Kidney (tissue), 13 donors: ENCODE measurements at regions not wholly inside any gene's neighbourhood (a gene's known extent, or its start where the extent isn't known, plus 50 kb on each side); places are given as distances from the start of the nearest gene placed in this dataset.

Experiments used
- DNase-seq, 5 donors: peaks; one replicate each; pipeline ENCODE4 v3.0.0-alpha.2; 2013 to 2020
- FAIRE-seq: peaks from 2 replicates; lab custom pipeline; 2012; peaks lifted over from hg19 to GRCh38; lab: Jason Lieb, UNC
- H3K27ac ChIP-seq, 2 donors: one replicate each; pipeline ENCODE4 v1.7.0; 2013; ENCODE audit warnings: low read depth in 2 of 2, low read length in 2 of 2, inconsistent platforms in 1 of 2
- H3K27me3 ChIP-seq: one replicate; pipeline ENCODE4 v1.7.1; 2013; ENCODE audit warnings: low read length, inconsistent platforms; ENCODE audit not compliant: control insufficient read depth, insufficient read depth
- H3K36me3 ChIP-seq, 3 donors: one replicate each; pipeline versions ENCODE4 v1.7.0 to v1.7.1; 2013; ENCODE audit warnings: low read length in 3 of 3, control low read depth in 1 of 3, inconsistent platforms in 1 of 3; ENCODE audit not compliant: insufficient read depth in 3 of 3, control insufficient read depth in 2 of 3
- H3K4me1 ChIP-seq, 3 donors: one replicate each; pipeline versions ENCODE4 v1.7.0 to v1.7.1; 2013; ENCODE audit warnings: low read length in 3 of 3, inconsistent platforms in 1 of 3, low read depth in 1 of 3; ENCODE audit not compliant: control insufficient read depth in 2 of 3, insufficient read depth in 2 of 3
- H3K4me3 ChIP-seq, 3 donors: one replicate each; pipeline versions ENCODE4 v1.7.0 to v1.8.1; 2013; ENCODE audit warnings: low read length in 3 of 3, control low read depth in 1 of 3, inconsistent platforms in 1 of 3
- H3K9ac ChIP-seq, 3 donors: one replicate each; pipeline versions ENCODE4 v1.7.0 to v1.7.1; 2013; ENCODE audit warnings: low read length in 3 of 3, control low read depth in 1 of 3, inconsistent platforms in 1 of 3
- H3K9me3 ChIP-seq, 3 donors: one replicate each; pipeline versions ENCODE4 v1.7.0 to v1.7.1; 2013; ENCODE audit warnings: low read length in 3 of 3, control low read depth in 1 of 3, inconsistent platforms in 1 of 3; ENCODE audit not compliant: control insufficient read depth in 2 of 3, insufficient read depth in 1 of 3
- CTCF ChIP-seq: IDR thresholded peaks from 3 replicates; pipeline ENCODE4 v1.5.1; 2012; ENCODE audit warnings: mild to moderate bottlenecking, moderate library complexity, borderline replicate concordance; ENCODE audit not compliant: insufficient read depth; ENCODE audit errors: extremely low read depth
- intact Hi-C: fragments of 100-400 bp; cut with DNase I; formaldehyde crosslinking; loops from one replicate; pipeline ENCODE4 v1.11.1; 2022
- donor health status: control.
- donor health status: control.
- donor health status: control.
- donor health status: control.
- donor health status: control.
- donor health status: DM: yes; HTN: yes; CAD: no.
- donor health status: Normal renal cell carcinoma (clear cell type).

- intact Hi-C loops, result no loop called here
- Histone ChIP-seq H3K27me3 (no peaks in the 10 kb centered on the region), H3K36me3 (no peaks in the 10 kb centered on the region), H3K9me3 (peaks cover 0 to 4% (median 0%) of the 10 kb centered on the region in 3 donors), H3K27ac (no peak overlapping the region), H3K4me3 (no peak overlapping the region), H3K4me1 (no peaks in the 10 kb centered on the region), H3K9ac (no peak overlapping the region)
- TF ChIP-seq CTCF, result no peak
- no peak for DNase-seq
- FAIRE-seq, result no peak
These were observed 119.6 kb upstream of the BANK1 start for GRCh38 chr4:101670897-101671296.

GRCh38 chr4:101670370-101670769, 120.2 kb upstream of the BANK1 start:
- DNase-seq, result no peak
- Histone ChIP-seq H3K9ac (no peak overlapping the region), H3K9me3 (peaks cover 0 to 4% (median 0%) of the 10 kb centered on the region in 3 donors), H3K4me3 (no peak overlapping the region), H3K27ac (no peak overlapping the region), H3K27me3 (no peaks in the 10 kb centered on the region), H3K36me3 (no peaks in the 10 kb centered on the region), H3K4me1 (no peaks in the 10 kb centered on the region)
- no peak for FAIRE-seq
- intact Hi-C loops, result no loop called here
- no peak for TF ChIP-seq CTCF

DNA sequence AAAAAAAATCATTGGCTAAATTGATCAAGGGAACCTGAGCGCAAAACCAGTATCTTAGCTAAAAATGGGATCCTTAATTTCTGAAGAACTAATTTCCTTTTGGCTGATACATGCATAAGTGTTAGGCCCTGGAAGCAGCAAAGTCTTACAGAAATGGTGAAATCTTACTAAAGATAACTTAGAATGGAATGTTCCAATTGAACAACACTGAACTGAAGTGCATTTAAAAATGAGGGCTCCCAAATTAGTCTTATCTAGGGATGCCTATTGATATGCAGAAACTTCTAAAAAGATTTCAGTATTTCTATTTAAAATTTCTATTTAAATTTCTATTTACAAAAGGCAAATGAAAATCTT, 120.7 kb upstream of the BANK1 start:
- FAIRE-seq (no peak), DNase-seq (no peak)
- Histone ChIP-seq H3K36me3 (no peaks in the 10 kb centered on the region), H3K4me3 (no peak overlapping the region), H3K9ac (no peak overlapping the region), H3K27ac (no peak overlapping the region), H3K9me3 (peaks cover 0 to 4% (median 0%) of the 10 kb centered on the region in 3 donors), H3K4me1 (no peaks in the 10 kb centered on the region), H3K27me3 (no peaks in the 10 kb centered on the region)
- no peak for TF ChIP-seq CTCF
- intact Hi-C loops, result no loop called here

DNA sequence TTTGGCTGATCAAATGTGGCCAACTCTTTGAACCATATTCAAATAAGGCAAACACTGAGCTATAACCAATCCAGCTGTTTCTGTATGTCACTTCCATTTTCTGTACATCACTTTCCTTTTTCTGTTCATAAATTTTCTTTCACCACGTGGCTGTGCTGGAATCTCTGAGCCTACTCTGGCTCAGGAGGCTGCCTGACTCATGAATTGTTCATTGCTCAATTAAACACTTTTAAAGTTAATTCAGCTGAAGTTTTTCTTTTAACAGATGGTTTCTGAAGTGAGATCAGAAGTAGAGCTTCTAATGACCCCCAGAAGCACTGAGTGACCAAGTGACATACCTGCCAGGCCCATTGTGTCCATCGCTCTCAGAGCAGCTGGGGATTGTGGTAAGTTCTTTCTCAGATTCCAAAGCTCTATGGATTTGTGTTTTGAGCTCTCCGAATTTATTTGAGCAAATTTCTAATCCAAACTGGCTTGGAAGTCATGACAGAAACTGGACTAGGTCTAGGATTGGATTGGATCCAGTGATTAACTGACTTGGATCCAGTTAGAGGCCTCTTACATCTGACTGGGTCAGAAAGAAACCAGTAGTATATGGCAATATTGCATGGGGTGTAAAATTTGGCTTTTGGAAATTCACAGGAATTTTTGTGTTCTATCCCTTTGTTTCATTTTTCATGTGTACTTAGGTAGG, 121.2 kb upstream of the BANK1 start:
- Histone ChIP-seq H3K27me3 (no peaks in the 10 kb centered on the region), H3K4me1 (no peaks in the 10 kb centered on the region), H3K27ac (no peak overlapping the region), H3K9ac (no peak overlapping the region), H3K9me3 (peaks cover 0 to 4% (median 0%) of the 10 kb centered on the region in 3 donors), H3K4me3 (no peak overlapping the region), H3K36me3 (no peaks in the 10 kb centered on the region)
- DNase-seq, result no peak
- no peak for TF ChIP-seq CTCF
- no peak for FAIRE-seq
- intact Hi-C loops, result no loop called here
